ENCODE measurements at regions not wholly inside any gene's neighbourhood (a gene's known extent, or its start where the extent isn't known, plus 50 kb on each side); places are given as distances from the start of the nearest gene placed in this dataset.

DNA sequence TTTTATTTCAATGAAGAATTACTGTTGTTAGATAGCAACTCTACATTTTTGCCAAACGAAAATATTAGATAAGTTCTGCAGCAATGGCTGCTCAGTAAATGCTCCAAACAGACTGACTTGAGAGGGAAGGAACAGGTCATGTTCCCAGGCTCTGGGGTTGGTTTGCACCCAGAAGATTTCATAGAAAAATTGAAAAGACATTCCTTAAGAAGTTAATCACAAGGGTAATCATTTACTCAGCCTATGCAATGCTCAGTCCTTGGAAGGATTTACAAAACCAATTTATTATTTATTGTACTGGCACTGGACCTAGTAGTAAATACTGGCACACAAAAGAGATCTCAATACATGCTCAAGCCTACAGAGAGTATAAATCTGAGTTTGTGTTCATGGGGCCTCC is 179.1 kb upstream of the MTNR1B start (continued):
- TF ChIP-seq, protein P1, sequence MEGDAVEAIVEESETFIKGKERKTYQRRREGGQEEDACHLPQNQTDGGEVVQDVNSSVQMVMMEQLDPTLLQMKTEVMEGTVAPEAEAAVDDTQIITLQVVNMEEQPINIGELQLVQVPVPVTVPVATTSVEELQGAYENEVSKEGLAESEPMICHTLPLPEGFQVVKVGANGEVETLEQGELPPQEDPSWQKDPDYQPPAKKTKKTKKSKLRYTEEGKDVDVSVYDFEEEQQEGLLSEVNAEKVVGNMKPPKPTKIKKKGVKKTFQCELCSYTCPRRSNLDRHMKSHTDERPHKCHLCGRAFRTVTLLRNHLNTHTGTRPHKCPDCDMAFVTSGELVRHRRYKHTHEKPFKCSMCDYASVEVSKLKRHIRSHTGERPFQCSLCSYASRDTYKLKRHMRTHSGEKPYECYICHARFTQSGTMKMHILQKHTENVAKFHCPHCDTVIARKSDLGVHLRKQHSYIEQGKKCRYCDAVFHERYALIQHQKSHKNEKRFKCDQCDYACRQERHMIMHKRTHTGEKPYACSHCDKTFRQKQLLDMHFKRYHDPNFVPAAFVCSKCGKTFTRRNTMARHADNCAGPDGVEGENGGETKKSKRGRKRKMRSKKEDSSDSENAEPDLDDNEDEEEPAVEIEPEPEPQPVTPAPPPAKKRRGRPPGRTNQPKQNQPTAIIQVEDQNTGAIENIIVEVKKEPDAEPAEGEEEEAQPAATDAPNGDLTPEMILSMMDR (IDR thresholded peaks at IDR 0.05; ENCODE audit: low read depth, low read length, missing input control) = no peak
- TF ChIP-seq EGR1 (IDR thresholded peaks at IDR 0.05; ENCODE audit: low read depth in 2 of 2) (no peak), NR2F2 (IDR thresholded peaks at IDR 0.05) (no peak), TAF1 (conservative IDR thresholded peaks at IDR 0.05) (no peak), JUND (IDR thresholded peaks at IDR 0.05) (no peak), FOXA2 (IDR thresholded peaks at IDR 0.05) (no peak), RXRA (IDR thresholded peaks at IDR 0.05) (no peak), FOXA1 (IDR thresholded peaks at IDR 0.05) (no peak)

DNA sequence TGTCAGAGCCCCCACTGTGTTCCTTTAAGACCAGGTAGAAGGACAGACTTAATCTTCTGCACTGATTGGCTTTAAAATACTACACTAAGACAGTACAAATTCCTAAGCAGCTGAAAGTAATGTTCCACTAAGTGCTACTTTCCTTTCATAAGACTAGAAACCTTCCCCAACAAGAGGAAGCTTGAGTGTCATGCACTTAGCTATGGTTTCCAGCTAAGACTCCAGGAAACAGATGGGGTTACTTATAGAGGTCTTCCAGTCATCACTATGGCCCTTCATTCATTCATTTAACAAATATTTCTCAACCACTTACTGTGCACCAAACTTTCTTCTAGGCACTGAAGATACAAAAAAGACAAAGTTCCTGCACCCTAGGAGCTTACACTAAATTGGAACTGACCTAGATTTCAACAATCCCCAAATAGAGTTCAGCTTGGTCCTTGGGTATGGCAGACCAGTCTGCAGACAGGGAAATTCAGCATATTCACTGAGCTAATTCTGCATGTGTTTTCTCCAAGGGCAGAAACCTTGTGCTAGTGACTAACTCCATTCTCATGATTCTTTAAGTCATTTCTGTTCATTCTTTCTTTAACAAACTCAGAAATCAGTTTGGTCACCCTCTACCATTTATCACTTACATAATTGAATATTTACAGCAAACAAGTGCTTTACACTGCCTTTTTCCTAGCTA is 178.4 kb upstream of the MTNR1B start:
- no peak for DNase-seq (ENCODE audit: low spot score)
- H3K27me3 ChIP-seq (ENCODE audit: control insufficient read depth in 4 of 4, insufficient read depth in 4 of 4, low read length in 3 of 4) = peaks cover 0 to 4% (median 0%) of the 10 kb centered on the region in 4 donors
- TF ChIP-seq, protein P1 (IDR thresholded peaks at IDR 0.05; ENCODE audit: low read depth, low read length, missing input control) = no peak
- no peak for TF ChIP-seq RAD21 (IDR thresholded peaks at IDR 0.05)
- TF ChIP-seq FOXA1 (IDR thresholded peaks at IDR 0.05) = no peak
- TF ChIP-seq JUND (IDR thresholded peaks at IDR 0.05) = no peak
- no peak for TF ChIP-seq FOXA2 (IDR thresholded peaks at IDR 0.05)
- no peak for TF ChIP-seq HNF4G (IDR thresholded peaks at IDR 0.05)
- H3K27ac ChIP-seq (ENCODE audit: low read depth in 1 of 2, low read length in 2 of 2) = no peak overlapping the region
- no peaks in the 10 kb centered on the region for H3K36me3 ChIP-seq (ENCODE audit: control insufficient read depth in 4 of 4, insufficient read depth in 3 of 4, low read depth in 1 of 4, low read length in 3 of 4)
- H3K9me3 ChIP-seq (ENCODE audit: control insufficient read depth in 4 of 4, low read length in 3 of 4) = no peaks in the 10 kb centered on the region
- no peak overlapping the region for H3K4me3 ChIP-seq (ENCODE audit: low read depth in 1 of 3, low read length in 3 of 3)
- no peaks in the 10 kb centered on the region for H3K4me1 ChIP-seq (ENCODE audit: control insufficient read depth in 4 of 4, insufficient read depth in 4 of 4, low read length in 3 of 4)
- H3K9ac ChIP-seq (ENCODE audit: low read depth in 1 of 2, low read length in 2 of 2) = no peak overlapping the region

DNA sequence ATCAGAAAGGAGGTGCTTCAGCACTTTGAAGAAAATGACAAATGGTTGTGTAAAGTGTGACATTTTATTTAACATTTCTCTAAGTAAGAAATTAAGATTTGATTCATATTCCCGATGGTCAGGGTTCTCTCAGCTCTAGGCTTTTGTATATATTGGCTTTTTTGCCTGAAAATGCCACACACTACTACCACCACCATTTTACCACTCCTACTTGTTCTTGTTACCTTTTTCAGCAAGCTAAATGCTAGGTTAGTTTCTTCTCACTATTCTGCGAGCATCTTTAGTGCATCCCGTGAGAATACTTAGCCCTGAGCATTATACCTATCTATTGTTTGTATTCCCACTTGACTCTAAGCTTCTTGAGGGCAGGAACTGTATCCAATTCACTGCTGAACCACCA is 177.6 kb upstream of the MTNR1B start:
- peaks cover 0 to 4% (median 0%) of the 10 kb centered on the region in 4 donors for H3K27me3 ChIP-seq (ENCODE audit: control insufficient read depth in 4 of 4, insufficient read depth in 4 of 4, low read length in 3 of 4)
- H3K9ac ChIP-seq (ENCODE audit: low read depth in 1 of 2, low read length in 2 of 2) = no peak overlapping the region
- H3K4me3 ChIP-seq (ENCODE audit: low read depth in 1 of 3, low read length in 3 of 3) = no peak overlapping the region
- WGBS = 80% methylated on average over 3 of the region's 3 CpGs
- H3K36me3 ChIP-seq (ENCODE audit: control insufficient read depth in 4 of 4, insufficient read depth in 3 of 4, low read depth in 1 of 4, low read length in 3 of 4) = no peaks in the 10 kb centered on the region
- no peak for DNase-seq (ENCODE audit: low spot score)
- H3K9me3 ChIP-seq (ENCODE audit: control insufficient read depth in 4 of 4, low read length in 3 of 4) = no peaks in the 10 kb centered on the region
- H3K27ac ChIP-seq (ENCODE audit: low read depth in 1 of 2, low read length in 2 of 2) = no peak overlapping the region
- no peaks in the 10 kb centered on the region for H3K4me1 ChIP-seq (ENCODE audit: control insufficient read depth in 4 of 4, insufficient read depth in 4 of 4, low read length in 3 of 4)
- no peak for TF ChIP-seq TAF1 (conservative IDR thresholded peaks at IDR 0.05)
- no peak for TF ChIP-seq FOXA1 (IDR thresholded peaks at IDR 0.05)
- TF ChIP-seq, protein P1 (IDR thresholded peaks at IDR 0.05; ENCODE audit: low read depth, low read length, missing input control) = no peak
- no peak for TF ChIP-seq HNF4A (conservative IDR thresholded peaks at IDR 0.05)
- TF ChIP-seq, protein P2, sequence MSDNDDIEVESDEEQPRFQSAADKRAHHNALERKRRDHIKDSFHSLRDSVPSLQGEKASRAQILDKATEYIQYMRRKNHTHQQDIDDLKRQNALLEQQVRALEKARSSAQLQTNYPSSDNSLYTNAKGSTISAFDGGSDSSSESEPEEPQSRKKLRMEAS (IDR thresholded peaks at IDR 0.05) = no peak
- TF ChIP-seq FOXA2 (IDR thresholded peaks at IDR 0.05) = no peak
- no peak for TF ChIP-seq SP1 (IDR thresholded peaks at IDR 0.05)
- TF ChIP-seq NR2F2 (IDR thresholded peaks at IDR 0.05) = no peak
- TF ChIP-seq GABPA (IDR thresholded peaks at IDR 0.05 in 1 of 2, conservative IDR thresholded peaks at IDR 0.05 in 1 of 2) = no peak
- TF ChIP-seq EGR1 (IDR thresholded peaks at IDR 0.05; ENCODE audit: low read depth in 2 of 2) = no peak
- TF ChIP-seq, protein P3, sequence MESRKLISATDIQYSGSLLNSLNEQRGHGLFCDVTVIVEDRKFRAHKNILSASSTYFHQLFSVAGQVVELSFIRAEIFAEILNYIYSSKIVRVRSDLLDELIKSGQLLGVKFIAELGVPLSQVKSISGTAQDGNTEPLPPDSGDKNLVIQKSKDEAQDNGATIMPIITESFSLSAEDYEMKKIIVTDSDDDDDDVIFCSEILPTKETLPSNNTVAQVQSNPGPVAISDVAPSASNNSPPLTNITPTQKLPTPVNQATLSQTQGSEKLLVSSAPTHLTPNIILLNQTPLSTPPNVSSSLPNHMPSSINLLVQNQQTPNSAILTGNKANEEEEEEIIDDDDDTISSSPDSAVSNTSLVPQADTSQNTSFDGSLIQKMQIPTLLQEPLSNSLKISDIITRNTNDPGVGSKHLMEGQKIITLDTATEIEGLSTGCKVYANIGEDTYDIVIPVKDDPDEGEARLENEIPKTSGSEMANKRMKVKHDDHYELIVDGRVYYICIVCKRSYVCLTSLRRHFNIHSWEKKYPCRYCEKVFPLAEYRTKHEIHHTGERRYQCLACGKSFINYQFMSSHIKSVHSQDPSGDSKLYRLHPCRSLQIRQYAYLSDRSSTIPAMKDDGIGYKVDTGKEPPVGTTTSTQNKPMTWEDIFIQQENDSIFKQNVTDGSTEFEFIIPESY (IDR thresholded peaks at IDR 0.05) = no peak
- TF ChIP-seq RXRA (IDR thresholded peaks at IDR 0.05) = no peak
- no peak for TF ChIP-seq RAD21 (IDR thresholded peaks at IDR 0.05)
- TF ChIP-seq, protein P4, sequence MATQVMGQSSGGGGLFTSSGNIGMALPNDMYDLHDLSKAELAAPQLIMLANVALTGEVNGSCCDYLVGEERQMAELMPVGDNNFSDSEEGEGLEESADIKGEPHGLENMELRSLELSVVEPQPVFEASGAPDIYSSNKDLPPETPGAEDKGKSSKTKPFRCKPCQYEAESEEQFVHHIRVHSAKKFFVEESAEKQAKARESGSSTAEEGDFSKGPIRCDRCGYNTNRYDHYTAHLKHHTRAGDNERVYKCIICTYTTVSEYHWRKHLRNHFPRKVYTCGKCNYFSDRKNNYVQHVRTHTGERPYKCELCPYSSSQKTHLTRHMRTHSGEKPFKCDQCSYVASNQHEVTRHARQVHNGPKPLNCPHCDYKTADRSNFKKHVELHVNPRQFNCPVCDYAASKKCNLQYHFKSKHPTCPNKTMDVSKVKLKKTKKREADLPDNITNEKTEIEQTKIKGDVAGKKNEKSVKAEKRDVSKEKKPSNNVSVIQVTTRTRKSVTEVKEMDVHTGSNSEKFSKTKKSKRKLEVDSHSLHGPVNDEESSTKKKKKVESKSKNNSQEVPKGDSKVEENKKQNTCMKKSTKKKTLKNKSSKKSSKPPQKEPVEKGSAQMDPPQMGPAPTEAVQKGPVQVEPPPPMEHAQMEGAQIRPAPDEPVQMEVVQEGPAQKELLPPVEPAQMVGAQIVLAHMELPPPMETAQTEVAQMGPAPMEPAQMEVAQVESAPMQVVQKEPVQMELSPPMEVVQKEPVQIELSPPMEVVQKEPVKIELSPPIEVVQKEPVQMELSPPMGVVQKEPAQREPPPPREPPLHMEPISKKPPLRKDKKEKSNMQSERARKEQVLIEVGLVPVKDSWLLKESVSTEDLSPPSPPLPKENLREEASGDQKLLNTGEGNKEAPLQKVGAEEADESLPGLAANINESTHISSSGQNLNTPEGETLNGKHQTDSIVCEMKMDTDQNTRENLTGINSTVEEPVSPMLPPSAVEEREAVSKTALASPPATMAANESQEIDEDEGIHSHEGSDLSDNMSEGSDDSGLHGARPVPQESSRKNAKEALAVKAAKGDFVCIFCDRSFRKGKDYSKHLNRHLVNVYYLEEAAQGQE (IDR thresholded peaks at IDR 0.05) = no peak

Data from liver (tissue), 8 donors.